ENCODE measurements at regions not wholly inside any gene's neighbourhood (a gene's known extent, or its start where the extent isn't known, plus 50 kb on each side); places are given as distances from the start of the nearest gene placed in this dataset.

- TF ChIP-seq, protein P1, sequence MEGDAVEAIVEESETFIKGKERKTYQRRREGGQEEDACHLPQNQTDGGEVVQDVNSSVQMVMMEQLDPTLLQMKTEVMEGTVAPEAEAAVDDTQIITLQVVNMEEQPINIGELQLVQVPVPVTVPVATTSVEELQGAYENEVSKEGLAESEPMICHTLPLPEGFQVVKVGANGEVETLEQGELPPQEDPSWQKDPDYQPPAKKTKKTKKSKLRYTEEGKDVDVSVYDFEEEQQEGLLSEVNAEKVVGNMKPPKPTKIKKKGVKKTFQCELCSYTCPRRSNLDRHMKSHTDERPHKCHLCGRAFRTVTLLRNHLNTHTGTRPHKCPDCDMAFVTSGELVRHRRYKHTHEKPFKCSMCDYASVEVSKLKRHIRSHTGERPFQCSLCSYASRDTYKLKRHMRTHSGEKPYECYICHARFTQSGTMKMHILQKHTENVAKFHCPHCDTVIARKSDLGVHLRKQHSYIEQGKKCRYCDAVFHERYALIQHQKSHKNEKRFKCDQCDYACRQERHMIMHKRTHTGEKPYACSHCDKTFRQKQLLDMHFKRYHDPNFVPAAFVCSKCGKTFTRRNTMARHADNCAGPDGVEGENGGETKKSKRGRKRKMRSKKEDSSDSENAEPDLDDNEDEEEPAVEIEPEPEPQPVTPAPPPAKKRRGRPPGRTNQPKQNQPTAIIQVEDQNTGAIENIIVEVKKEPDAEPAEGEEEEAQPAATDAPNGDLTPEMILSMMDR (IDR thresholded peaks at IDR 0.05; ENCODE audit: extremely low read depth in 1 of 2, insufficient read depth in 1 of 2, low read depth in 1 of 2, low read length in 2 of 2): no peak
- no peak for TF ChIP-seq POLR2A (IDR thresholded peaks at IDR 0.05; ENCODE audit: low read depth, low read length)
- TF ChIP-seq EZH2 (IDR thresholded peaks at IDR 0.05; ENCODE audit: borderline replicate concordance, low read depth, low read length, severe bottlenecking): no peak
- TF ChIP-seq FOS (IDR thresholded peaks at IDR 0.05; ENCODE audit: borderline replicate concordance, insufficient read depth, low read length): no peak
- no peak for TF ChIP-seq POLR2AphosphoS5 (IDR thresholded peaks at IDR 0.05; ENCODE audit: insufficient read depth, low read depth, low read length)
- TF ChIP-seq GATA2 (IDR thresholded peaks at IDR 0.05; ENCODE audit: insufficient read depth, insufficient read length, low read depth, low read length): no peak
- TF ChIP-seq, protein P2, sequence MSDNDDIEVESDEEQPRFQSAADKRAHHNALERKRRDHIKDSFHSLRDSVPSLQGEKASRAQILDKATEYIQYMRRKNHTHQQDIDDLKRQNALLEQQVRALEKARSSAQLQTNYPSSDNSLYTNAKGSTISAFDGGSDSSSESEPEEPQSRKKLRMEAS (IDR thresholded peaks at IDR 0.05; ENCODE audit: insufficient read depth, insufficient read length): no peak
These were observed 82.1 kb downstream of the ZFP36L2 start for GRCh38 chr2:43144263-43144662.

All from endothelial cell of umbilical vein (primary cell).